Body of pancreas (tissue), 4 donors: ENCODE measurements at regions not wholly inside any gene's neighbourhood (a gene's known extent, or its start where the extent isn't known, plus 50 kb on each side); places are given as distances from the start of the nearest gene placed in this dataset.

Experiments
- CTCF ChIP-seq, 7 experiments: fragments of 450-650 bp in 4 of 7; fragments of 200-600 bp in 3 of 7; sonication (generic) in 3 of 7; IDR thresholded peaks; one replicate each; pipeline ENCODE4 v1.5.1; 2016 to 2019; ENCODE audit warnings: antibody characterized with exemption in 7 of 7
- POLR2A ChIP-seq, 3 donors: fragments of 450-650 bp; IDR thresholded peaks; one replicate each; pipeline ENCODE4 v1.6.1; 2016; ENCODE audit warnings: antibody characterized with exemption in 3 of 3, mild to moderate bottlenecking in 2 of 3

DNA sequence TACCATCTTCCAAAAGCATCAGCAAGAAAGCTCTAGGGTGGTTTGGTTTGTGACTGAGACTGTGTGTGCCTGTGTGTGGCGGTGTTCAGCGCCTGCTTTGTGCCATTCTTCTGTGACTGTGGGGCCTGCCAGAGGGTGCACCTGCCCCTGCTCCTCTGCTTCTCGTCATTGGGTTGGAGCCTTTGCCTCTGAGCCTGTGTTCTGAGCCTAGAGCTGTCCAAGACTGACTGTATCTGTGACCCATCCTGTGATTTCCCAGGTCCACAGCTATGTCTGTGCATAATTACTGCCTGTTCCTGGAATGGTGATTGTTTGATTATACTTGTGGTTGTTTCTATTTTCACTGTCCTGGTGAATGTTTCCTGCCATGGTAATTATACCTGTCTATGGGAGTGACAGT is 57.1 kb upstream of the KLHL29 start:
- TF ChIP-seq CTCF (IDR thresholded peaks at IDR 0.05) (no peak), POLR2A (IDR thresholded peaks at IDR 0.05) (no peak)
